K562 (cell line): ENCODE measurements at regions not wholly inside any gene's neighbourhood (a gene's known extent, or its start where the extent isn't known, plus 50 kb on each side); places are given as distances from the start of the nearest gene placed in this dataset.

Source experiments
- ATAC-seq: fragments of 200-7000 bp; cut with Tn5 transposase; 3 replicates; pipeline ENCODE4 v1.9.1; 2020; ENCODE audit warnings: moderate library complexity
- BruUV-seq: library from RNA; stranded (reverse); fragments of 400-500 nt; replicated peaks from 2 replicates; lab custom pipeline; 2021; lab: Mats Ljungman, UMichigan
- CTCF ChIA-PET: fragments of 300-600 bp; formaldehyde crosslinking; extraction: SDS; loops from one replicate; lab custom pipeline; 2021; ENCODE audit warnings: low intra/inter-chr PET ratio; lab: Yijun Ruan, JAX
- POLR2A ChIA-PET: fragments of 300-600, 350-650 bp; sonication (Branson Sonifier 250); formaldehyde crosslinking; extraction: SDS; loops from one replicate; lab custom pipeline; 2021; ENCODE audit warnings: antibody characterized with exemption, inconsistent platforms; lab: Yijun Ruan, JAX
- DNase-seq, 4 experiments: peaks; one replicate each; pipeline versions ENCODE4 v3.0.0 to v3.0.0-alpha.2; 2011 to 2018; ENCODE audit warnings: low spot score in 3 of 4, mixed read lengths in 3 of 4; ENCODE audit errors: extremely low read depth in 1 of 4
- FAIRE-seq: peaks from 2 replicates; lab custom pipeline; 2011; peaks lifted over from hg19 to GRCh38; lab: Jason Lieb, UNC
- H2AFZ ChIP-seq: 2 replicates; pipeline ENCODE4 v1.6.0; 2011; ENCODE audit warnings: low read depth, low read length, control low read depth, inconsistent platforms
- H3K27ac ChIP-seq: fragments of 200-600 bp; 3 replicates; pipeline ENCODE4 v1.8.0; 2011; ENCODE audit warnings: low read depth, mild to moderate bottlenecking, control low read depth, inconsistent platforms, low read length, moderate library complexity, mixed read lengths; ENCODE audit errors: extremely low read depth
- H3K27me3 ChIP-seq, 2 experiments: fragments of 300-600 bp in 1 of 2; 2 replicates in 1 of 2; 3 replicates in 1 of 2; pipeline versions ENCODE4 v1.6.0 to v1.8.0; 2011; ENCODE audit warnings: inconsistent platforms in 2 of 2, low read length in 2 of 2, mild to moderate bottlenecking in 1 of 2, mixed read lengths in 1 of 2, moderate library complexity in 1 of 2; ENCODE audit not compliant: control insufficient read depth in 2 of 2, insufficient read depth in 2 of 2
- H3K36me3 ChIP-seq: fragments of 300-600 bp; 3 replicates; pipeline ENCODE4 v1.8.0; 2011; ENCODE audit warnings: mild to moderate bottlenecking, low read length, inconsistent platforms; ENCODE audit not compliant: control insufficient read depth, insufficient read depth
- H3K4me1 ChIP-seq, 2 experiments: fragments of 200-600 bp in 1 of 2; replicated peaks in 1 of 2; 2 replicates in 1 of 2; 3 replicates in 1 of 2; pipeline versions ENCODE4 v1.5.1 to v1.8.0; 2011; ENCODE audit warnings: inconsistent platforms in 2 of 2, low read length in 2 of 2, mild to moderate bottlenecking in 1 of 2, mixed read lengths in 1 of 2, moderate library complexity in 1 of 2; ENCODE audit not compliant: control insufficient read depth in 2 of 2, insufficient read depth in 2 of 2
- H3K4me2 ChIP-seq: 2 replicates; pipeline ENCODE4 v1.6.1; 2011; ENCODE audit warnings: low read length, control low read depth, inconsistent platforms, mixed read lengths; ENCODE audit not compliant: insufficient read depth
- H3K4me3 ChIP-seq: fragments of 200-600 bp; sonication (generic), shearing (Covaris generic); 2 replicates; pipeline ENCODE4 v1.5.1; 2016; ENCODE audit warnings: control low read depth, inconsistent platforms
- H3K79me2 ChIP-seq: fragments of 200-600 bp; 3 replicates; pipeline ENCODE4 v1.8.0; 2011; ENCODE audit warnings: low read length, inconsistent platforms; ENCODE audit not compliant: control insufficient read depth, insufficient read depth
- H3K9ac ChIP-seq, 2 experiments: 2 replicates each; pipeline versions ENCODE4 v1.6.0 to v1.6.1; 2011; ENCODE audit warnings: low read depth in 2 of 2, low read length in 2 of 2, control low read depth in 1 of 2, inconsistent platforms in 1 of 2, mild to moderate bottlenecking in 1 of 2, mixed read lengths in 1 of 2; ENCODE audit not compliant: insufficient read depth in 1 of 2
- H3K9me1 ChIP-seq: one replicate; pipeline ENCODE4 v1.6.0; 2011; ENCODE audit warnings: inconsistent platforms, mild to moderate bottlenecking, low read length, moderate library complexity; ENCODE audit not compliant: control insufficient read depth, insufficient read depth
- H3K9me3 ChIP-seq: replicated peaks from 2 replicates; pipeline ENCODE4 v1.5.1; 2011; ENCODE audit warnings: low read depth, low read length, inconsistent platforms; ENCODE audit not compliant: control insufficient read depth, insufficient read depth
- H4K20me1 ChIP-seq: replicated peaks from 2 replicates; pipeline ENCODE4 v1.6.1; 2011; ENCODE audit warnings: low read length, inconsistent platforms, mixed read lengths; ENCODE audit not compliant: control insufficient read depth, insufficient read depth
- BRD9 ChIP-seq: fragments of 450-650 bp; IDR thresholded peaks from 2 replicates; pipeline ENCODE4 v1.6.1; 2018; ENCODE audit warnings: low read depth; ENCODE audit not compliant: partially characterized antibody
- ETV5 ChIP-seq: sonication (generic); formaldehyde crosslinking; IDR thresholded peaks from 2 replicates; pipeline ENCODE4 v1.4.0; 2020; ENCODE audit warnings: low read depth, mild to moderate bottlenecking, missing genetic modification reagents
- HDAC1 ChIP-seq, 2 experiments: fragments of 450-650 bp; IDR thresholded peaks; 2 replicates each; pipeline ENCODE4 v1.6.1; 2016 to 2017; ENCODE audit warnings: inconsistent platforms in 1 of 2, mild to moderate bottlenecking in 1 of 2, moderate library complexity in 1 of 2
- ZBED1 ChIP-seq: IDR thresholded peaks from 2 replicates; pipeline ENCODE4 v1.6.1; 2014
- ZFP1 ChIP-seq: fragments of 450-650 bp; formaldehyde crosslinking; IDR thresholded peaks from 2 replicates; pipeline ENCODE4 v1.4.0; 2020; ENCODE audit warnings: mild to moderate bottlenecking, mixed read lengths
- ZNF174 ChIP-seq: fragments of 250-450 bp; sonication (Bioruptor Pico); IDR thresholded peaks from 2 replicates; pipeline ENCODE4 v1.4.0; 2020; ENCODE audit warnings: mild to moderate bottlenecking
- ZNF668 ChIP-seq: fragments of 250-450 bp; sonication (Bioruptor Pico); IDR thresholded peaks from 2 replicates; pipeline ENCODE4 v1.8.0; 2022; ENCODE audit warnings: mild to moderate bottlenecking, inconsistent platforms
- WGBS: fragments of 100-300 bp; shearing (Covaris generic); methylation state at CpG from one replicate; pipeline ENCODE4 v1.1.6; 2016; ENCODE audit warnings: low coverage, mixed read lengths; ENCODE audit not compliant: insufficient coverage; ENCODE audit errors: missing lambda C conversion rate; 5-methylcytosine and 5-hydroxymethylcytosine counted together
- in situ Hi-C: fragments of 300-500 bp; cut with MboI; formaldehyde crosslinking; loops from 4 replicates; pipeline ENCODE4 v1.15.0; 2018; ENCODE audit warnings: inconsistent platforms, mixed read lengths
- intact Hi-C: fragments of 100-400 bp; cut with micrococcal nuclease; formaldehyde crosslinking; loops from 2 replicates; pipeline ENCODE4 v1.14.2; 2022
- TF ChIP-seq, protein P1 (sequence below): fragments of 250-450 bp; sonication (Bioruptor Pico); IDR thresholded peaks from 2 replicates; pipeline ENCODE4 v1.8.0; 2021; ENCODE audit warnings: moderate library complexity, mild to moderate bottlenecking, inconsistent platforms
- TF ChIP-seq, protein P2 (sequence below): fragments of 250-450 bp; sonication (Bioruptor Pico); IDR thresholded peaks from 2 replicates; pipeline ENCODE4 v1.5.0; 2020; ENCODE audit warnings: mild to moderate bottlenecking, borderline replicate concordance
- TF ChIP-seq, protein P3 (sequence below): sonication (generic); formaldehyde crosslinking; IDR thresholded peaks from 2 replicates; pipeline ENCODE4 v1.8.0; 2022; ENCODE audit warnings: missing genetic modification reagents, mild to moderate bottlenecking, borderline replicate concordance

DNA sequence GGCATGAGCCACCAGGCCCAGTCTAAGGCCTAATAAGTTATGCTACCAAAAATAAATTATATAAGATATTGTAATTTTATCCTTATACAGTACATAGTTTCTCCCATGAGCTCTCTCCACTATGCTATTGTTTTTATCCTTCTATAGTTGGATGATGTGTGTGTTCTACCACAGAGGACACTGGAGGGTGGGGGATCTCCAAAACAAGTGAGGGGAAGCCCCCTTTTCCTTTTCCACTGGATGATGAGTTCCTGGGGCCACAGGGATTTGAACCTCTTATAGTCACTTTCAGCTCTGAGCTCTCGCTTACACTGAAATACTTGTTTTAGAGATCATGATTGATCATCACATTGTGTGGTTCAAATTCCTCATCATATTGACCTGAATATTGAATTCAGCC lies 77.6 kb upstream of the VAV3 start:
- H3K27ac ChIP-seq: no peak overlapping the region
- WGBS: 36% methylated on average over 1 of the region's 1 CpG
- H3K9ac ChIP-seq: no peak overlapping the region
- no peak for TF ChIP-seq ZNF174
- TF ChIP-seq HDAC1 (IDR thresholded peaks at IDR 0.05): no peak
- TF ChIP-seq ETV5 (CRISPR knock-in tag): no peak
- TF ChIP-seq, protein P1, sequence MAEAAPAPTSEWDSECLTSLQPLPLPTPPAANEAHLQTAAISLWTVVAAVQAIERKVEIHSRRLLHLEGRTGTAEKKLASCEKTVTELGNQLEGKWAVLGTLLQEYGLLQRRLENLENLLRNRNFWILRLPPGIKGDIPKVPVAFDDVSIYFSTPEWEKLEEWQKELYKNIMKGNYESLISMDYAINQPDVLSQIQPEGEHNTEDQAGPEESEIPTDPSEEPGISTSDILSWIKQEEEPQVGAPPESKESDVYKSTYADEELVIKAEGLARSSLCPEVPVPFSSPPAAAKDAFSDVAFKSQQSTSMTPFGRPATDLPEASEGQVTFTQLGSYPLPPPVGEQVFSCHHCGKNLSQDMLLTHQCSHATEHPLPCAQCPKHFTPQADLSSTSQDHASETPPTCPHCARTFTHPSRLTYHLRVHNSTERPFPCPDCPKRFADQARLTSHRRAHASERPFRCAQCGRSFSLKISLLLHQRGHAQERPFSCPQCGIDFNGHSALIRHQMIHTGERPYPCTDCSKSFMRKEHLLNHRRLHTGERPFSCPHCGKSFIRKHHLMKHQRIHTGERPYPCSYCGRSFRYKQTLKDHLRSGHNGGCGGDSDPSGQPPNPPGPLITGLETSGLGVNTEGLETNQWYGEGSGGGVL (CRISPR knock-in tag): no peak
- no peak for TF ChIP-seq ZFP1
- no peak for TF ChIP-seq BRD9
- TF ChIP-seq, protein P2, sequence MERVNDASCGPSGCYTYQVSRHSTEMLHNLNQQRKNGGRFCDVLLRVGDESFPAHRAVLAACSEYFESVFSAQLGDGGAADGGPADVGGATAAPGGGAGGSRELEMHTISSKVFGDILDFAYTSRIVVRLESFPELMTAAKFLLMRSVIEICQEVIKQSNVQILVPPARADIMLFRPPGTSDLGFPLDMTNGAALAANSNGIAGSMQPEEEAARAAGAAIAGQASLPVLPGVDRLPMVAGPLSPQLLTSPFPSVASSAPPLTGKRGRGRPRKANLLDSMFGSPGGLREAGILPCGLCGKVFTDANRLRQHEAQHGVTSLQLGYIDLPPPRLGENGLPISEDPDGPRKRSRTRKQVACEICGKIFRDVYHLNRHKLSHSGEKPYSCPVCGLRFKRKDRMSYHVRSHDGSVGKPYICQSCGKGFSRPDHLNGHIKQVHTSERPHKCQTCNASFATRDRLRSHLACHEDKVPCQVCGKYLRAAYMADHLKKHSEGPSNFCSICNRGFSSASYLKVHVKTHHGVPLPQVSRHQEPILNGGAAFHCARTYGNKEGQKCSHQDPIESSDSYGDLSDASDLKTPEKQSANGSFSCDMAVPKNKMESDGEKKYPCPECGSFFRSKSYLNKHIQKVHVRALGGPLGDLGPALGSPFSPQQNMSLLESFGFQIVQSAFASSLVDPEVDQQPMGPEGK (CRISPR knock-in tag): no peak
- no peak for TF ChIP-seq ZNF668 (CRISPR knock-in tag)
- TF ChIP-seq ZBED1: no peak
- TF ChIP-seq, protein P3, sequence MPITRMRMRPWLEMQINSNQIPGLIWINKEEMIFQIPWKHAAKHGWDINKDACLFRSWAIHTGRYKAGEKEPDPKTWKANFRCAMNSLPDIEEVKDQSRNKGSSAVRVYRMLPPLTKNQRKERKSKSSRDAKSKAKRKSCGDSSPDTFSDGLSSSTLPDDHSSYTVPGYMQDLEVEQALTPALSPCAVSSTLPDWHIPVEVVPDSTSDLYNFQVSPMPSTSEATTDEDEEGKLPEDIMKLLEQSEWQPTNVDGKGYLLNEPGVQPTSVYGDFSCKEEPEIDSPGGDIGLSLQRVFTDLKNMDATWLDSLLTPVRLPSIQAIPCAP: no peak
- no peaks in the 10 kb centered on the region for H3K4me1 ChIP-seq
- H3K27me3 ChIP-seq: peaks cover 6 to 29% of the 10 kb centered on the region in 2 experiments; a peak in 4 of 5 replicates
- no TSS peak for BruUV-seq
- intact Hi-C loops: loop anchor here (5.0 kb wide), 1 partner anchor 60 kb away; no protein-coding TSS in a partner anchor
- H2AFZ ChIP-seq: no peak overlapping the region
- no peak overlapping the region for H3K4me3 ChIP-seq
- ChIA-PET CTCF (no interaction called here), POLR2A (no interaction called here)
- DNase-seq: no peak
- H3K79me2 ChIP-seq: no peaks in the 10 kb centered on the region
- in situ Hi-C loops: no loop called here
- FAIRE-seq: no peak
- H3K36me3 ChIP-seq: no peaks in the 10 kb centered on the region
- no peaks in the 10 kb centered on the region for H3K9me3 ChIP-seq
- no peak overlapping the region for H3K4me2 ChIP-seq
- no peak for ATAC-seq
- no peaks in the 10 kb centered on the region for H4K20me1 ChIP-seq
- no peaks in the 10 kb centered on the region for H3K9me1 ChIP-seq
